ENCODE measurements at regions not wholly inside any gene's neighbourhood (a gene's known extent, or its start where the extent isn't known, plus 50 kb on each side); places are given as distances from the start of the nearest gene placed in this dataset.

GRCh38 chr5:145246961-145247744 is 588.0 kb downstream of the PRELID2 start (continued):
- no peak for TF ChIP-seq ZNF512 (tag; IDR thresholded peaks at IDR 0.05)
- TF ChIP-seq ZNF830 (CRISPR knock-in tag; IDR thresholded peaks at IDR 0.05), result no peak
- TF ChIP-seq CUX1 (CRISPR knock-in tag; IDR thresholded peaks at IDR 0.05), result no peak
- no peak for TF ChIP-seq ZNF561 (CRISPR knock-in tag; conservative IDR thresholded peaks at IDR 0.05)
- TF ChIP-seq CC2D1A (IDR thresholded peaks at IDR 0.05), result no peak
- no peak for TF ChIP-seq CXXC5 (CRISPR knock-in tag; IDR thresholded peaks at IDR 0.05)
- TF ChIP-seq TAF9B (IDR thresholded peaks at IDR 0.05; ENCODE audit: partially characterized antibody), result no peak
- TF ChIP-seq PTRF (tag; IDR thresholded peaks at IDR 0.05), result no peak
- no peak for TF ChIP-seq CBX1 (IDR thresholded peaks at IDR 0.05; ENCODE audit: low read depth)
- TF ChIP-seq ID3 (CRISPR knock-in tag; IDR thresholded peaks at IDR 0.05), result no peak
- TF ChIP-seq ID3 (tag; IDR thresholded peaks at IDR 0.05), result no peak

All from K562 (cell line).